22Rv1 (cell line): ENCODE measurements at regions not wholly inside any gene's neighbourhood (a gene's known extent, or its start where the extent isn't known, plus 50 kb on each side); places are given as distances from the start of the nearest gene placed in this dataset.

ENCODE experiments used
- ZFX ChIP-seq: fragments of 450-650 bp; IDR thresholded peaks from 2 replicates; pipeline ENCODE4 v1.6.1; 2017; ENCODE audit warnings: antibody characterized with exemption, borderline replicate concordance
- TF ChIP-seq, protein P1 (sequence below): fragments of 450-650 bp; IDR thresholded peaks from 2 replicates; pipeline ENCODE4 v1.5.1; 2017; ENCODE audit warnings: mild to moderate bottlenecking

DNA sequence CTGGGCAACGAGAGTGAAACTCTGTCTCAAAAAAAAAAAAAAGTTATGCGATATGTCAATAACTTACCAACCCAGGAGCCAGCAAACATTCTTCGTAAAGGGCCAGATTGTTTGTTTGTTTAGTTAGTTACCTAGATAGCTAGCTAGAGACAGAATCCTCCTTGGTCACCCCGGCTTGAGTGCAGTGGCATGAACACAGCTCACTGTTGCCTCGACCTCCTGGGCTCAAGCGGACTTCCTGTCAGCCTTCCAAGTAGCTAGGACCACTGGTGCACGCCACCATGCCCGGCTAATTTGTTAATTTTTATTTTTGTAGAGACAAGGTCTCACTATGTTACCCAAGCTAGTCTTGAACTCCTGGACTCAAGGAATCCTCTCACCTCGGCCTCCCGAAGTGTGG is 113.0 kb downstream of the LITAF start:
- TF ChIP-seq, protein P1, sequence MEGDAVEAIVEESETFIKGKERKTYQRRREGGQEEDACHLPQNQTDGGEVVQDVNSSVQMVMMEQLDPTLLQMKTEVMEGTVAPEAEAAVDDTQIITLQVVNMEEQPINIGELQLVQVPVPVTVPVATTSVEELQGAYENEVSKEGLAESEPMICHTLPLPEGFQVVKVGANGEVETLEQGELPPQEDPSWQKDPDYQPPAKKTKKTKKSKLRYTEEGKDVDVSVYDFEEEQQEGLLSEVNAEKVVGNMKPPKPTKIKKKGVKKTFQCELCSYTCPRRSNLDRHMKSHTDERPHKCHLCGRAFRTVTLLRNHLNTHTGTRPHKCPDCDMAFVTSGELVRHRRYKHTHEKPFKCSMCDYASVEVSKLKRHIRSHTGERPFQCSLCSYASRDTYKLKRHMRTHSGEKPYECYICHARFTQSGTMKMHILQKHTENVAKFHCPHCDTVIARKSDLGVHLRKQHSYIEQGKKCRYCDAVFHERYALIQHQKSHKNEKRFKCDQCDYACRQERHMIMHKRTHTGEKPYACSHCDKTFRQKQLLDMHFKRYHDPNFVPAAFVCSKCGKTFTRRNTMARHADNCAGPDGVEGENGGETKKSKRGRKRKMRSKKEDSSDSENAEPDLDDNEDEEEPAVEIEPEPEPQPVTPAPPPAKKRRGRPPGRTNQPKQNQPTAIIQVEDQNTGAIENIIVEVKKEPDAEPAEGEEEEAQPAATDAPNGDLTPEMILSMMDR = no peak
- TF ChIP-seq ZFX = no peak
